SK-N-SH (cell line): ENCODE measurements at regions not wholly inside any gene's neighbourhood (a gene's known extent, or its start where the extent isn't known, plus 50 kb on each side); places are given as distances from the start of the nearest gene placed in this dataset.

ENCODE experiments used
- small RNA-seq, 7 experiments: library from RNA; depleted of rRNA; stranded (forward); fragments of <200 nt; gene quantifications; one replicate each; pipeline ENCODE3, GENCODE V24; 2012

Small RNA genes in the stretch of these regions (small RNA-seq; reads per million reads assigned to genes)
- gene RF00019 = 0 reads per million in 7 experiments
